ENCODE measurements at regions not wholly inside any gene's neighbourhood (a gene's known extent, or its start where the extent isn't known, plus 50 kb on each side); places are given as distances from the start of the nearest gene placed in this dataset.

DNA sequence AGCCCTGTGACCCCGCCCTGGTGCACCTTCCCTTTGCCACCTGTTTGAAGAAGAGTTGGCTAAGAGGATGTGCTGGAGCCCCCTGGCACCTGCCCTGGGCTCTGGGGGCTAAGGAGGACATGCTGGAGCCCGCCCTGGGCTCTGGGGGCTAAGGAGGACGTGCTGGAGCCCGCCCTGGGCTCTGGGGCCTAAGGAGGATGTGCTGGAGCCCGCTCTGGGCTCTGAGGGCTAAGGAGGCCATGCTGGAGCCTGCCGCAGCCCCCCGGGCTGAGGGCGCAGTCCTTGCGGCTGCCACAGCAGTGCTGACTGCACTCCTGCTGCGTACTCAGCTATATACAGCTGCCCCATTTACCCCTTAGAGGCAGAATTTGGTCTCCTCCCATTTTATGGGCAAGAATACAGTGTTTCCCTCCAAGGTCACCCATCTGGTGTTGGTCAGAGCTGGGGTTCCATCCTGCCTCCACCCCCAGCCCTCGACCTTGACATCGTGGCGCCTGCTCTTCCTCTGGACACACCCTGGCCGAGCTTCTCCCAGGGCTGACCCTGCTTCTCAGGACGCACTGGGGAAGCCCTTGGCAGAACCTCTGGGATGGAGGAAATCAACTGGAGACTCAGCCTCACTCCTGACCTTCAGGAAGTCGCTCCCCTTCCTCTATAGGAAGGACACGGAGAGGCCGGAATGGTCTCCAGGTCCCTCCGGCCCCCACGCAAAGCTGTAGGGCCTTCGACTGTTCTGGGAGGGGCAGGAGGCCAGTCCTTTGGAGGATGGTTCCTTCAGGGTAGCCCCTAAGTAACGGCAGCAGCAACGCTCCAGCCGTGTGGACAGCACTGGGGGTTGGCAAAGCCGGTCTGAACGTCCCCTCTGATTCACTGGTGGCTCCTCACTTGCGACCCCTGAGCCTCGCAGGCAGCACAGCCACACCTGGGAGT lies 65.0 kb upstream of the HPCAL1 start:
- no peak for DNase-seq

DNA sequence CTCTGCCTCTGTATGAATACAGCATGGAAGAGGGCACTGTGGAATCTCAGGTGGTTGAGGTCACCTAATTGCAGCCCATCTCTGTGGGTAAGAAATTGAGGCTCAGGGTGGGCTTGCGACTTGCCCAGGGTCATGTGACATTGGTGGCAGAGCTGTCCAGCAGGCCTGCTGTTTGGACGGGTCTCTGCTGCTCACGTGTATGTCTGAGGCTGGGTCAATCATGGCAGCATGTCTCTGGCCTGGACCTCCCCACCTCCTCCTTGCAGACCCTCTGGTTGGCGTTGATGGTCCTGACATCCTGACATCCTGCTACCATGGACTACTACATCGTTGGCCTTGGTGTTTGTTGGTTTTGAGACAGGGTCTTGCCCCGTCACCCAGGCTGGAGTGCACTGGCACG lies 64.3 kb upstream of the HPCAL1 start:
- DNase-seq = no peak

DNA sequence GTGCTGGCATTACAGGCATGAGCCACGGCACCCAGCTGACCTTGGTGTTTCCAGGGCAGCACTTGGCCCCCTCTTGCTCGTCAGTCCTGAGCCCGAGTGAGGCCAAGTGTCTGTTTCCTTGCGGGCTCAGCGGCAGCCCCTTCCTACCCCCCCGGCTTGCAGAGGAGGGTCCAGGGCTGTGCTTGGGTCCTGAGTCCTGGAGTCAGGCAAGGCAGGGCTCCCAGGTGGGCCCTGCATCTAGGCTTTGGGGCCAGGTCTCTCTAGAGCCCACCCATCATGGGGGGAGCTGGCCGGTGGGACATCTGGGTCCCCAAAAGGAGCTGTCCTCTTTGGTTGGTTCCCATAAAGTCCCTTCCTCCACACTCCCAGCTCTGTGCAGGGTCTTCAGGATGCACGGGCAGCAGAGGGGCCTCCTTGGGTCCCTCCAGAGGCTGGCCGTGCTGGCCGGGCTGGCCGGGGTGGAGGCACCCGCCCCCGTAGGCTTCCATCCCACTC lies 63.7 kb upstream of the HPCAL1 start:
- DNase-seq = no peak

DNA sequence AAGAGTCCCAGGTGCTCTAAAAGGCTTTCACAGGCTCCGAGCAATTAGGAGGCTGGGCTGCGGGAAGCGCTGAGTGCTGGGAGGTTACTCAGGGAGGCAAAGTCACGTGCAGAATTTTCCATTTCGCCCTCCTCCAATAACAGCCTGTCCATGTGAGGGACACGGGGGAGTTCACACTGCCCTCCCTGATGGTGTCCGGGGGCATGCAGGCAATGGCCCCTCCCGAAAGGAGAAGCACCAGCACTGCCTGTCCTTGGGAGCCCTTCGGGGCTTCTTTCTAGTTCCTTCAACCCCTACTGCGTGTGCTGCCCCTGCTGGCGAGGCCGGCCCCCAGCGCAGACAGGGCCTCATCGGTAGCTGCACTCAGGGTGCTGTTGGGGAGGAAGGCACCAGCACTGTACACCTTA lies 63.1 kb upstream of the HPCAL1 start:
- no peak for DNase-seq

DNA sequence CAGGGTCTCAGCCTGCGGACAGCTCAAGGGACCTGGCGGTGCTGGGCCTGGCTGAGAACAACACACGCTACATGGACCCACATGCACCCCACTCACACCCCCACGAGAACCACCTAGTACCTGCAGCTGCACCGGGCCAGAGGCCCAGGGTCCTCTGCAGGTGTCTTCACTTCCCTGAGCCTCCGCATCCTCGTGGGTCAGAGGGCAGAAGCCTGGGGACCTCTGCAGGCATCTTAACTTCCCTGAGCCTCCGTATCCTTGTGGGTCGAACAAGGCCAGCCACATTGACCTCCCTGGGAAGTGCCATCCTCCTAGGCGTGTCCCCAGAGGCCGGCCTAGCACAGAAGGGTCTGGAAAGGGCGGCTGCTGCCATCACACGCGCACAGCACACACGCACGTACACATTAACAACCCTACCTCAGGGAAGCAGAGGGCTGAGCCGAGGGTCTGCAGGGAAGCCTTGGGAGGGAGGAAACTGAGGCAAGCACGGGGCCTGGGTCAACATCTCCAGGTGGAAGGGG lies 62.5 kb upstream of the HPCAL1 start:
- no peak for DNase-seq

DNA sequence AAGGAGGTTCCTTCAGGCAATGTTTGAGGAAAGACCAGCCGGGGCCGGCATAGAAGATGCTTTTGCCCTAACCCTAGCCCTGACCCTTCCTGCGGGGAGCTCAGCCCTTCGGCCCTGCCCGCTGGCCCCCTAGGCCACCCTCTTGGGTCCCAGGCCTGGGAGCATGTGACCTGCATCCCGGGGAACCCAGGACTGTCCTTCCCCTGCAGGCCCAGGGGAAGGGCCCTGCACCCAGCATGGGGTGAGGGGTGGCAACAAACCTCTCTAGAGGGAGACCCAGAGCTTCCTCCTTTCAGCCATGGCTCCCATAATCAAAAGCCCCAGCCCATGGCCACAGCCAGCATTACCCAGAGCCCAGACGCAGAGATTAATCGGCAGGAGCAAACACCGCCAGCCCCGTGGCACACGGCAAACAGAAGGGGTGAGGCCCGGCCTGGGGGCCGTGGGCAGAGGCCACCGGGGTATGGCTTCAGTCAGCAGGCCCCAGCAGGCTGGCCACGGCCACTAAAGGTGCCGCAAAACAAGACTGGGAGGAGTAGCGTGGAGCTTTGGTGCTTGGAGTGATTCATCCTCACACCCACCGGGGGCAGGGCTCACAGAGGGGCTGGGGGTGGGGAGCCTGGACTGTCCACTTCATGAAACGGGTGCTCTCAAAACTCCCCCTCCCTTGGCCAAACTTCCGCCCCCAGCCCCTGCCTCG lies 61.6 kb upstream of the HPCAL1 start:
- DNase-seq = no peak

DNA sequence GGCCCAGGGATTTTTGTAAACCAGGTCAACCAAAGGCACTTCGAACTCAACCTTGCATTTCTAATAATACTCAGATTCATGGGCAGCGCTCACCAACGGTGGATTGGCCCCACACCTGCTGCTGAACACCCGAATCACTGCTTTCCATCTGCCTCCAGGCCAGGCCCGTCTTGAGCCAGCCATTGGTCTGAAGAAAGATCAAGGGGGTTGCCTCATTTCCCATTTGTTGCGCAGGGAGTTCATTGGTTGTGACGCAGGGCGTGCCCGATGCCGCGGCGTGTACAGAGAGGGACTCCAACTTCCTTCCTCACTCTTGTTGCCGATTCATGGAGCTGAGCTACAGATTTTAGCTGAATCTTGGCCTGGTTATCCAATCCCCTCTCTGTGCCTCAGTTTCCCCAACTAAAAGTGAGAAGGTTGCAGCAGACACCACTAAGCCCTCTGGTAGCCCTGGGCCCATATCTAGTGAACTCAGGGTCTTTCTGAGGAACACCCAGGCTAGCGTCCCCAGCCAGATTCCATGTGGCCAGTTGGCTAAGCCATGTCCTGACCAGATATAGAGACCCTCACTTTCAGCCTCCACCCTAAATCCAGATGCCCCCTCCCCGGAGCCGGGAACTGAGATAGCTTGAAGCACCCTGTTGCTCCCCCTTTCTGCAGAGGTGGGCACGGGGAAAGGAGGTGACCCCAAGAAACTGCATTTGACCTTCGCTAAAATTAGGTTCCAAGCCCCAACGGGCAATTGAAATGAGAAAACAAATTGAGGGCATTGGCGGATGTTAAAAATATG lies 60.9 kb upstream of the HPCAL1 start:
- DNase-seq = no peak

DNA sequence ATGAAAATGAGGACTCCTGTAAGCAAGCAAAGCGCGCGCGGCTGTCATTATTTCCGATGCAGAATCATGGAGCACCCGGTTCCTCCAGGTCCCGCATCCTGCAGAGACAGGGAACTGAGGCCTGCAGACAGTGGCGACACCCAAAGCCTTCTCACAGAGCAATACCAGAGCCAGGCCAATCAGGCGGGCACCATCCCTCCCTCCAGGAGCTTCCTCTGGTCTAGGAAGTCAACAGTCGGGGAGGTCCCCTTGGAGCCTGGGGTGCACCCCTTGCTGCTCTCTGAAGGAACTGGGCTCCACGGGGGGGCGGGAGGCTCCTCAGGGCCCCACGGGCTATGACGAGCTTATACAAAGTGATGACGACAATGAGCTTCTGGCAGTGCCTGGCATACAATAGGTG lies 60.3 kb upstream of the HPCAL1 start:
- no peak for DNase-seq

DNA sequence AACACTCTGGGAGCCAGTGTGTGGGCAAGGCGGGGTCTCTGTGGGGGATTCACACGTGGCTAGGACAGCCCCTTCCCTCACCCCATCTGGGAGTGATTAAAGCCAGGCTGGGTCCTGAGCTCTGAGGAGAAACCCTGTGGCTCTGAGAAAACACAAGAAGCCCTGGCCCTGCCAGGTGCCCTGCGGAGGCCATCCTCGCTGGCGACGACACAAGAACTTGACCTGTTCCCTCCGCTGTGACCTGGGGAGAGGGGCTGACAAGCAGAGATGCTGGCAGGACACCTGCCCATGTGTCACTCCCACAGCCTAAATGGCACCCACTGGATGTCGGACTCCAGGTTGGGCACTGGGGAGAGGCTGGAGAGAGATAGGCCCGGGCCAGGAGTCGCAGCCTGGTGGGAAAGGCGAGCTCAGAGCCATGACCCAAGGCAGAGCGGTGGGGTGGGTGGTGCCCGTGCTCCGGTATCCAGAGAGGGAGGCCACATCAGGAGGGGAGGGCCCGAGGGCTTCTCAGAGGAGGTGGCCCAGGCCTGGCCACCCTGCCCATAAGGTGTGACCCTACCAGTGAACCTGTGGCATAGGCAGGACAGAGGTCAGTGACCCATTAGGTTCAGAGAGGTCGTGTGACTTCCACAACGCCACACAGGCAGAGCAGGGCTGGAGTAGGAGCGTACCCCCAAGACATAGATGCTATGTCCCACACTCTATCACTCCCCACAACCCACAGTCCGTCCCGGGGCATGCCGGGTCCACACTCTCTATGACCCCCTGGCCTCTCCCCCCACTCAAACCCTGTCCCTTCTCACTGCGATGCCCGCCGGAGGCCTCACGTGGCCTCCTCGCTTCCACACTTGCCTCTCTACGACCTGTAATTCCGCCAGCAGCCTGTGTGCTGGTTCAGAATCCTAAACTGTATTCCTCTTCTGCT lies 59.4 kb upstream of the HPCAL1 start:
- no peak for DNase-seq

DNA sequence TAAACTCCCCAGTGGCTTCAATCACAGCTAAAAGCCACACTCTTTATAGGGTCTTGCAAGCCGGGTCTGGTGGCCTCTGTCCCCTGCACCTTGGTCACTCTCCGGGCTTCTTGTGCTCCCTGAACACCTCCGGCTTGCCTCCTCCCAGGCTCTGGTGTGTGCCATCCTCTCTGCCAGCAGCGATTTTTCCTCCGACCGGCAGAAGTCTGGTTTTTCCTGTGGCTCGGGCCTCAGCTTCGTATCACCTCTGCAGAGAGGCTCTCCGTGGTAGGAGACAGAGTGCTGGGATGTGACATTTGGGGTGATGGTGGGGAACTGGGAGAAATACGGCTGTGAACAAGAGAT lies 58.8 kb upstream of the HPCAL1 start:
- no peak for DNase-seq

DNA sequence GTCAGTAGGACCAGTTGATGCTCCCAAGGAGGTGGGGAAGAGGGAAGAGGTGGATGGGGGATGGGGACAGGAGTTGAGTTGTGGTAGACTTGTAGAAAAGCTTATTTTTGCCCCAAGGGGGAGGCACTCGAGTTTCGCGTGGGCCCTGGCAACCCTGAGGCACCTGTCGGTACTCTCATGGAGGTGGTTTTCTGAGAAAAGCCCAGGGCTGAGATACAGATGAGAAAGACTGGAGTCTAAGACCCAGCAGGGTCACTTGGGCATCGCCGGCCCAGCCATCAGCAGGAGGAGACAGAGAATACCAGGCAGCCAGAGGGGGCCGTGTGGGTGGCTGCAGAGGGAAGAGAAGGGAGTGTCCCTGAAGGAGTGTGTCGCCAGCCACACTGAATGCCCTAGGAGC lies 57.7 kb upstream of the HPCAL1 start:
- no peak for DNase-seq

DNA sequence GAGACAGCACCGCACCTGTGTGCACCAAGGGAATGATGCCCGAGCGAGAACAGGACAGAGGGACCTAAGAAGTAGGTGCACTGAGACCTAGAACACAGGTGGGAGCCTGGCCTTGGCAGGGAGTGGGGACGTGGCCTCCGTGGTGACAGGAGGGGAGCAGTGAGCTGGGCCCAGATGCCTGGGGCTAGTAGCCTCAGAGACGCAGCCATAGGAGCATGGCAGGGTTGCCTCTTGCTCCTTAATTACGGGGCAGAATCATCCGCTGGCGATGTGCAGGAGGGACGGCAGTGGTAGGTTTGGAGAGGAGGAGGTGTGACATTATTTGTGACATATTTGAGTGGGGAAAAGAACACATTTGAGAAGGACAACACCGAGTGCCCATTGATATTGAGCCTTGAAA lies 57.0 kb upstream of the HPCAL1 start:
- DNase-seq = no peak

DNA sequence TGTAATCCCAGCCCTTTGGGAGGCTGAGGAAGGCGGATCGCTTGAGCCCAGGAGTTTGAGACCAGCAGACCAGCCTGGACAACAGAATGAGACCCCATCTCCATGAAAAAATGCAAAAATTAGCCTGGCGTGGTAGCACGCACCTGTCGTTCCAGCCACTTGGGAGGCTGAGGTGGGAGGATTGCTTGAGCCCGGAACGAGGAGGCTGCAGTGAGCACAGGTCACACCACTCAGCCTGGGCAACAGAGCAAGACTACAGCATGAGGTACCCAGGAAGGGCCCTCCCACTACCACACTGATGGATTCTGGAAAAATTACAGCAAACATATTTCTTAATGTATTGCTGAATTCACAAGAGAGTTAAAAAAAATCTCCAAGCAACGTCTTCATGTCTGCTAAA lies 56.3 kb upstream of the HPCAL1 start:
- DNase-seq = no peak

DNA sequence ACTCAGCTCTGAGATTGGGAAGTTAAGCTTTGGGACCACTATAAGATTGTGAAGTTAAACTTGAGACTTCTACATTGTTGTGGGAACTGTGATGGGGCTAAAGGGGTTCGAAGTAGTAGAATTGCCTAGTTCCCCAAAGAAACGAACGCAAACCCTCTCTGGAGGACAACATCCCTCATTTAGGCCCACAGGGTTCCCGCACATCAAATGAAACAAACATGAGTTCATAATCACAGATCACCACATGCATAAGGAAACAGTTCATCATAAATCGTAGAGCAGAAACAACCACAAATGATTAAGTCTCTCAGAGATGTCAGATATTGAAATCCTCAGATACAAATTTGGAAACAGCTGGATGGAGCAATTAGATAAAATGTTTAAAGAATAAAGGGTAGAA lies 55.9 kb upstream of the HPCAL1 start:
- DNase-seq = no peak

DNA sequence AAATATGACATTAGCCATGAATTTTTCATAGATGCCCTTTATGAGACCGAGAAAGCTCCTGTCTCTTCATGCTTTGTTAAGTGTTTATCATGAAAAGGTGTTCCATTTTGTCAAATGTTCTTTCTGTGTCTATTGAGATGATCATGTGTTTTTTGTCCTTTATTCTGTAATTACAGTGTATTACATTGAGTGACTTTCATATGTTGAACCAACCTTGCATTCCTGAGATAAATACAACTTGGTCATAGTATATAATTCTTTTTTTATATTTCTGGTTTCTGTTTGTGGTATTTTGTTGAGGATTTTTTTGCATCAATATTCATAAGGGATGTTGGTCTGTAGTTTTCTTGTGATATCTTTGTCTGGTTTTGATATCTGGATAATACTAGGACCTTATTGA lies 52.9 kb upstream of the HPCAL1 start:
- no peak for DNase-seq

DNA sequence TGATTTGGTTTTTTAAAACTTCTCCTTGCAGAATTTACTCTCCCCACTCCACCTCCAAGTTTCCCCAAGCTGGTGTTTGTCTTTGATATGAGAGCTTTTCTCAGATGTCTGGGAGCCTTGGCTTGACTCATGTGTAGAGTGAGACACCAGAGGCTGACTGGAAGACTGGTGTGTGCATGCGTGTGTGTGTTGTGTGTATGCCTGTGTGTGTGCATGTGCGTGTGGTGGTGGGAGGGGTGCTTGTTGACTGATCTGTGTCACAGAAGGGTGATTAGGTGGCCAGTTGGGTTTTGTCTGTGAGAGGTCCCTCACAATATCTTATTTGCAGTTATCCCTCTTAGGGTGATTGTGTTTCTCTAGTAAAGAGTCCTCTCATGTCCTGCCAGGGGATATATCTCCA lies 50.5 kb upstream of the HPCAL1 start:
- no peak for DNase-seq

DNA sequence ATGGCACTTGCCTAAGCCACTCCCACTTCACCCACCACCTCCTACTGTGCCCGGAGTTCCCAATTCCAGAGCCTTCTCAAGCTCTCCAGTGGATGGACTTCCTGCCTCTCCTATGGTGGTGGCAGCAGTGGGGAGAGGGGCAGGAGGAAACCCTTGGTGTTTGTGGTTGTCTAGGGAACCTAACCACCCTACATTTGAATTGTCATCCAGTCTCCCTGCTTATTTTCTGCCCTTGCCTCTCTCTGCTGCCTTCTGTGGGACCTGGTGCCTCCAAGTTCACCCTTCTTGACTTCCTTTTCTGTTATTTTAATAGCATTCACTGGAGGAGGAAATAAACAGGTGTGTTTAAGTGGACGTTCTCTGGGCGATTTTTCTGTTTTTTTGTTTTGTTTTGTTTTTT lies 50.0 kb upstream of the HPCAL1 start:
- DNase-seq = no peak
